HG03108 (cell line): ENCODE measurements at regions not wholly inside any gene's neighbourhood (a gene's known extent, or its start where the extent isn't known, plus 50 kb on each side); places are given as distances from the start of the nearest gene placed in this dataset.
"Not testable (repeated sequence)": the region's sequence is repeated elsewhere in the genome, so short reads cannot be mapped to it uniquely, and the experiment has no call there.

Experiments used
- ATAC-seq: cut with Tn5 transposase; IDR thresholded peaks from one replicate; pipeline ENCODE4 v1.9.1; 2021; ENCODE audit warnings: moderate library complexity; ENCODE audit not compliant: unreplicated experiment

GRCh38 chr16:56022818-56023217 is 147.6 kb upstream of the CES5A start:
- no peak for ATAC-seq

DNA sequence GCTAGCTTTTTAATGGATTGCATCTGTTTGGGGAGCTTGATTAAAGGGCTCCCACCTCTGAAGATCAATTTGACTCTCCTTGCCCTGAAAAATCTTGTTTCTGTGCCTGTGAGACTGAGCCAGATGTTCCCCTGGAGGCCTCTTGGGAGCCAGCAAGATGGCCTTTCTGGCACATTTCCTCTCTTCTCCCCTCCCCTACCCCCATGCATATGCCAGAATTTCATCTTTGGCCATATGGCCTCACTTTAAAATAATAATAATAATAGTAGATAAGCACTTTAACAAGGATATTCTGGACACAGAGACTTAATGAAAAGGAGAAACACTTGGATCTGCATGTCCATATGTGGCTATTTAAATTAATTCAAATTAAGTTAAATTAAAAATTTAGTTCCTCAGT is 144.1 kb upstream of the CES5A start:
- ATAC-seq, result no peak

DNA sequence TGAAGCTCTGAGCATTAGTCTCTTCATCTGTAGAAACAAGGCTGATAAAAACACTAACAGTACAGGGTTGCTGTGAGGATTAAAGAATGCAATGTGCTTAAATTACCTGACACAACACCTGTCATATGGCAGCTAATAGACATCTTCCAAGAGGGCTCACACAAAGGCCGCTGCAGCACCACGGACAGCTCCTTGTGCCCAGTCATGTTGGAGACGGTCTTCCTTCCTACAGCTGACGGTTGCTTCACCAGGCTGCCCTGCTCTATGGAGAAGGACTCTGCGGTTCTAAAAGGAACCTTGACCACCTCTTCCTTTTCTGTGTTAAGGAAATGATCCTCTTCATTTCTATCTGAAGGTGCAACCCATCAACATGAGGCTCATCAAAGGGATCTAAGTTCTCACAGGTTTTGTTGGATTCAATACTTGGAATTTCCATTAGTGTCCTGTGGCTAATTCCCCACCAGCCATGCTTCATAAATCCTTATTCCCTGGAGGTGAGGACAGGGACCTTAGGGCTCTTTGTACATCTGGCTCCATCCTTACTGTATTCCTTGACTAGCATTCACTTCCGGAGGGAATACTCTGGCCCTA is 138.9 kb upstream of the CES5A start:
- no peak for ATAC-seq

- no peak for ATAC-seq
These were observed 137.3 kb upstream of the CES5A start for GRCh38 chr16:56012482-56012811.

GRCh38 chr16:56011808-56012481 is 136.8 kb upstream of the CES5A start:
- ATAC-seq, result no peak

- no peak for ATAC-seq
These were observed 130.8 kb upstream of the CES5A start for GRCh38 chr16:56005958-56006357.

DNA sequence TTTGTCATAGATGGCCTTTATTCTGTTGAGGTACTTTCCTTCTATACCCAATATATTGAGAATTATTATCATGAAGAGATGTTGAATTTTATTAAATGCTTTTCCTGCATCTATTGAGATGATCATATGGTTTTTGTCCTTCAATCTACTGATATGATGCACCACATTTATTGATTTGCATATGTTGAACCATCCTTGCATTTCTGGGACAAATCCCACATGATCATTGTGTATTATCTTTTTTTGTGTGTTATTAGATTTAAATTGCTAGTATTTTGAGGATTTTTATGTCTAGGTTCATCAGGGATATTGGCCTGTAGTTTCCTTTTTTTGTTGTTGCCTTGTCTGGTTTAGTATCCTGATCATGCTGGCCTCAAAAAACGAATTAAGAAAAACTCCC is 124.5 kb upstream of the CES5A start:
- no peak for ATAC-seq

- ATAC-seq, result no peak
These were observed 117.9 kb upstream of the CES5A start for GRCh38 chr16:55993088-55993487.

DNA sequence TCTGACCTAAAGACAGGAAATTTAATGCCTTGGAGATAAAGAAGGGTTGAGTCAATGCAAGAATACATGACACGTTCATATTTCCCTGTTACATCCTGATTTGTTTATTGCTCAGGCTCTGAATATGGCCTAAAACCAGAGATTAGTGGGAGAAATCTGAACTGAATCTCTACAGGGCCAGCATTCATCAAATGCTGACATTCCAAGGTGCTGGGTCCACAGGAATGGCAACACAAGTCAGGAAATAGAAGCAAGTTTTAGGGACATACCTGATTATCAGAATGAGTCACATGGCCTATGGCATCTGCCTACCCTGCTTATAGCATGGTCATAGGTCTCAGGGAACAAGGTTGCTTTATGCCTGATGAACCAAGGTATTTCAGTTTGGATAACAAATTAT is 117.4 kb upstream of the CES5A start:
- ATAC-seq, result no peak

- no peak for ATAC-seq
These were observed 116.7 kb upstream of the CES5A start for GRCh38 chr16:55991843-55992242.

DNA sequence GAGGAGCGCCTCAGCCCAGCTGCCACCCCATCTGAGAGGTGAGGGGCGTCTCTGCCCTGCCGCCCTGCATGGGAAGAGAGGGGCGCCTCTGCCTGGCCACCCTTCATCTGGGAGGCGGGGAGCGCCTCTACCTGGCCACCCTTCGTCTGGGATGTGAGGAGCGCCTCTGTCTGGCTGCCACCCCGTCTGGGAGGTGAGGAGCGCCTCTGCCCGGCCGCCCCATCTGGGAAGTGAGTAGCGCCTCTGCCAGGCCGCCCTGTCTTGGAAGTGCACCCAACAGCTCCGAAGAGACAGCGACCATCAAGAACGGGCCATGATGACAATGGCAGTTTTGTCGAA is 114.4 kb upstream of the CES5A start:
- ATAC-seq, result no peak

DNA sequence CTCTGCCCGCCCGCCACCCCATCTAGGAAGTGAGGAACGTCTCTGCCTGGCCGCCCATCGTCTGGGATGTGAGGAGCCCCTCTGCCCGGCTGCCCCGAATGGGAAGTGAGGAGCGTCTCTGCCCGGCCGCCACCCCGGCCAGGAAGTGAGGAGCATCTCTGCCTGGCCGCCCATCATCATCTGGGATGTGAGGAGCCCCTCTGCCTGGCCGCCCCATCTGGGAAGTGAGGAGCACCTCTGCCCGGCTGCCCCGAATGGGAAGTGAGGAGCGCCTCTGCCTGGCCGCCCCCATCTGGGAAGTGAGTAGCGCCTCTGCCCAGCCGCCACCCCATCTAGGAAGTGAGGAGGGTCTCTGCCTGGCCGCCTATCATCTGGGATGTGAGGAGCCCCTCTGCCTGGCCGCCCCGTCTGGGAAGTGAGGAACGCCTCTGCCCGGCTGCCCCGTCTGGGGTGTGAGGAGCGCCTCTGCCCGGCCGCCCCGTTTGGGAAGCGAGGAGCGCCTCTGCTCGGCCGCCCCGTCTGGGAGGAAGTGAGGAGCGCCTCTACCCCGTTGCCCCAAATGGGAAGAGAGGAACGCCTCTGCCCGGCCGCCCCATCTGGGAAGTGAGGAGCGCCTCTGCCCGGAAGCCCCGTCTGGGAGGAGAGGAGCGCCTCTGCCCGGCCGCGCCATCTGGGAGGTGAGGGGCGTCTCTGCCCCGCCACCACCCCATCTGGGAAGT is 113.8 kb upstream of the CES5A start:
- ATAC-seq, result not testable (repeated sequence)

- no peak for ATAC-seq
These were observed 112.8 kb upstream of the CES5A start for GRCh38 chr16:55988013-55988412.

DNA sequence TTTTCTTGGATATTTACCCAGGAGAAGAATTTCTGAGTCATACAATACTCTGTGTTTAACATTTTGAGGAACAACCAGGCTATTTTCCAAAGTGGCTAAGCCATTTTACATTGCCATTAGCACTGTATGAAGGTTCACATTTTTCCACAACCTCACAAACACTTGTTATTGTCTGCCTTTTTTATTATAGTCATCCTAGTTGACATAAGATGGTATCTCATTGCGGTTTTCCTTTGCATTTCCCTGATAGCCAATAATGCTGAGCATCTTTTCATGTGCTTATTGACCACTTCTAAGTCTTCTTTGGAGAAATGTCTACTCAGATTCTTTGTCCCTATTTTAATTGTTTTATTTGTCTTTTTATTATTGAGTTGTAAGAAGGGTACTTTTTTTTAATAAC is 107.4 kb upstream of the CES5A start:
- no peak for ATAC-seq

GRCh38 chr16:55981557-55981956 is 106.4 kb upstream of the CES5A start:
- no peak for ATAC-seq

DNA sequence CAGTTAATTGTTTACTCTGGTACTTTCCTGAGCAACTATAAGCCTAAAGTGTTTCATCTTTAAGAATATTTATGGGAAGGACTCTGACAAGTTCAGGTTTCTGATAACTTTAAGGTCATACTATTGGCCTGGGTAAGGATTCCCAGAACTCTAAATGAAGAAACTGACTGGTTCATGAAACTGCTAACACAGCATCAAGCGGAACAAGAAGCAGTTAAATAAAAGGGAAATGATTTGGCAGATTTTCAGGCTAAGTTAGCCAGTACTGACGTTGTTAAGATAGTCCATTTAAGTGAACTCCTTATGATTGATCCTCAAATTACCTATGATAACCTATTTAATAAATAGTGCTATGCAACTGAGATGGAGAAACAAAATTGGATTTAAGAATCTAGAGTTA is 101.6 kb upstream of the CES5A start:
- no peak for ATAC-seq

- no peak for ATAC-seq
These were observed 96.3 kb upstream of the CES5A start for GRCh38 chr16:55971447-55971846.

GRCh38 chr16:55968221-55968620 is 93.0 kb upstream of the CES5A start:
- no peak for ATAC-seq

GRCh38 chr16:55964923-55965475 is 89.8 kb upstream of the CES5A start:
- no peak for ATAC-seq

DNA sequence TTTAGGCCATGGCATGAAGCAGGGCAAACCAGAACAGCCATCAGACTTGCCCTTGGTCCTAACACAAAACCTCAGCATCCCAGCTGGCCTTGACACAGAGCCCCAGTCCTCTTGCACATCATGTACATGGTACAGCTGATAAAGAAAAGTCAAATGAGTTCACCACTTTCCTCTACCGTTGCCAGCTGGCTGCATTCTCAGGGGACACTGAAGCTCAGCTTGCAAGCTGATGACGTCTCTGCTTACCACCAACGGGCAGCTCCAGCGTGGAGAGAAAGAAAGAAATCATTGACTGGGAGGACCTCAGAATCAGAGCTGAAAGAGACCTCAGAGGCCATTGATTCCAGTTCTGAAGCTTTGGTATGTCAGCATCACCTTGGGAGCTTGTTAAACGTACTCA is 80.7 kb upstream of the CES5A start:
- no peak for ATAC-seq

DNA sequence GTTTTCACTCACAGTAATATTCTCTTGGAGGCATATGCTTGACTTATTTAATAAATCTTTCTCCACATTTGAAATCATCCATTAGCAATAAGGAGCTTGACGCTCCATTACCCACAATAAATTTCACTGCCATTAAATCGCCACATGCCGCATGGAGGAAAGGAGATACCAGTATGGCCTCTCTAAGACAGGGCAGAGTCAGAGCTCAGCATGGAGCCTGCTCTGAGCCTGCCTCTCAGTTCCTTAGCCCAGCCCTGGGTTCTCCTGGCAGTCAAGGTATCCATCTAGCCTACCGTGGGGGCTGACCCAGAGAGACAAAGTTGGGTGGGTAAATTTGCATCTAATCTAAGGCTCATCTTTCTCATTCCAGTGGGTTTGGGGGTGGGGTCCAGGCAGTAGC is 80.3 kb upstream of the CES5A start:
- no peak for ATAC-seq

DNA sequence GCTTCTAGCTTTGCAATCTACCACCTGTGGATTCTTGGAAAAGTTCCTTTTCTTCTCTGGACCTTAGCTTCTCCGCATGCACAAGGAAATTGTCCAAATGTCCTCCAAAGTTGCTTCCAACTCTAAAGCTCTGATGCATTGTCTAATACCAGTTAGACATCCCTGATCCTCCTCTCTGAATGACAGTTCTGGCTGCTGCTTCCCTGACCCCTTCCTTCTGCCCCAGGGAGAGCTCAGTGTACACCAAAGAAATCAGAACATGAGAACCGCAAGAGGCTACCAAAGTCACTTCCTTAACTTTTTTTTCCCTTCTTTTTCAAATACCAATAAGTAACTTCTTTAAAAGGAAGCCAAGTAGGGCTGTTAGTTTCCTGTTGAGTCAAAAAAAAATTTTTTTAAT is 79.7 kb upstream of the CES5A start:
- no peak for ATAC-seq
